K562 (cell line): ENCODE measurements at regions not wholly inside any gene's neighbourhood (a gene's known extent, or its start where the extent isn't known, plus 50 kb on each side); places are given as distances from the start of the nearest gene placed in this dataset.

ENCODE experiments used
- ATAC-seq: fragments of 200-7000 bp; cut with Tn5 transposase; 3 replicates; pipeline ENCODE4 v1.9.1; 2020; ENCODE audit warnings: moderate library complexity
- BruUV-seq: library from RNA; stranded (reverse); fragments of 400-500 nt; replicated peaks from 2 replicates; lab custom pipeline; 2021; lab: Mats Ljungman, UMichigan
- CTCF ChIA-PET: fragments of 300-600 bp; formaldehyde crosslinking; extraction: SDS; loops from one replicate; lab custom pipeline; 2021; ENCODE audit warnings: low intra/inter-chr PET ratio; lab: Yijun Ruan, JAX
- POLR2A ChIA-PET: fragments of 300-600, 350-650 bp; sonication (Branson Sonifier 250); formaldehyde crosslinking; extraction: SDS; loops from one replicate; lab custom pipeline; 2021; ENCODE audit warnings: antibody characterized with exemption, inconsistent platforms; lab: Yijun Ruan, JAX
- DNase-seq, 4 experiments: peaks; one replicate each; pipeline versions ENCODE4 v3.0.0 to v3.0.0-alpha.2; 2011 to 2018; ENCODE audit warnings: low spot score in 3 of 4, mixed read lengths in 3 of 4; ENCODE audit errors: extremely low read depth in 1 of 4
- FAIRE-seq: peaks from 2 replicates; lab custom pipeline; 2011; peaks lifted over from hg19 to GRCh38; lab: Jason Lieb, UNC
- H2AFZ ChIP-seq: 2 replicates; pipeline ENCODE4 v1.6.0; 2011; ENCODE audit warnings: low read depth, low read length, control low read depth, inconsistent platforms
- H3K27ac ChIP-seq: fragments of 200-600 bp; 3 replicates; pipeline ENCODE4 v1.8.0; 2011; ENCODE audit warnings: low read depth, mild to moderate bottlenecking, control low read depth, inconsistent platforms, low read length, moderate library complexity, mixed read lengths; ENCODE audit errors: extremely low read depth
- H3K27me3 ChIP-seq, 2 experiments: fragments of 300-600 bp in 1 of 2; 2 replicates in 1 of 2; 3 replicates in 1 of 2; pipeline versions ENCODE4 v1.6.0 to v1.8.0; 2011; ENCODE audit warnings: inconsistent platforms in 2 of 2, low read length in 2 of 2, mild to moderate bottlenecking in 1 of 2, mixed read lengths in 1 of 2, moderate library complexity in 1 of 2; ENCODE audit not compliant: control insufficient read depth in 2 of 2, insufficient read depth in 2 of 2
- H3K36me3 ChIP-seq: fragments of 300-600 bp; 3 replicates; pipeline ENCODE4 v1.8.0; 2011; ENCODE audit warnings: mild to moderate bottlenecking, low read length, inconsistent platforms; ENCODE audit not compliant: control insufficient read depth, insufficient read depth
- H3K4me1 ChIP-seq, 2 experiments: fragments of 200-600 bp in 1 of 2; replicated peaks in 1 of 2; 2 replicates in 1 of 2; 3 replicates in 1 of 2; pipeline versions ENCODE4 v1.5.1 to v1.8.0; 2011; ENCODE audit warnings: inconsistent platforms in 2 of 2, low read length in 2 of 2, mild to moderate bottlenecking in 1 of 2, mixed read lengths in 1 of 2, moderate library complexity in 1 of 2; ENCODE audit not compliant: control insufficient read depth in 2 of 2, insufficient read depth in 2 of 2
- H3K4me2 ChIP-seq: 2 replicates; pipeline ENCODE4 v1.6.1; 2011; ENCODE audit warnings: low read length, control low read depth, inconsistent platforms, mixed read lengths; ENCODE audit not compliant: insufficient read depth
- H3K4me3 ChIP-seq: fragments of 200-600 bp; sonication (generic), shearing (Covaris generic); 2 replicates; pipeline ENCODE4 v1.5.1; 2016; ENCODE audit warnings: control low read depth, inconsistent platforms
- H3K79me2 ChIP-seq: fragments of 200-600 bp; 3 replicates; pipeline ENCODE4 v1.8.0; 2011; ENCODE audit warnings: low read length, inconsistent platforms; ENCODE audit not compliant: control insufficient read depth, insufficient read depth
- H3K9ac ChIP-seq, 2 experiments: 2 replicates each; pipeline versions ENCODE4 v1.6.0 to v1.6.1; 2011; ENCODE audit warnings: low read depth in 2 of 2, low read length in 2 of 2, control low read depth in 1 of 2, inconsistent platforms in 1 of 2, mild to moderate bottlenecking in 1 of 2, mixed read lengths in 1 of 2; ENCODE audit not compliant: insufficient read depth in 1 of 2
- H3K9me1 ChIP-seq: one replicate; pipeline ENCODE4 v1.6.0; 2011; ENCODE audit warnings: inconsistent platforms, mild to moderate bottlenecking, low read length, moderate library complexity; ENCODE audit not compliant: control insufficient read depth, insufficient read depth
- H3K9me3 ChIP-seq: replicated peaks from 2 replicates; pipeline ENCODE4 v1.5.1; 2011; ENCODE audit warnings: low read depth, low read length, inconsistent platforms; ENCODE audit not compliant: control insufficient read depth, insufficient read depth
- H4K20me1 ChIP-seq: replicated peaks from 2 replicates; pipeline ENCODE4 v1.6.1; 2011; ENCODE audit warnings: low read length, inconsistent platforms, mixed read lengths; ENCODE audit not compliant: control insufficient read depth, insufficient read depth
- GABPA ChIP-seq: fragments of 200-800 bp; sonication (Bioruptor generic); conservative IDR thresholded peaks from 2 replicates; pipeline ENCODE4 v1.6.1; 2016; ENCODE audit warnings: low read depth, missing genetic modification characterization, missing compliant biosample characterization
- HCFC1 ChIP-seq: IDR thresholded peaks from 2 replicates; pipeline ENCODE4 v1.6.1; 2012; ENCODE audit warnings: low read depth, low read length, improper control_type of control experiment
- HDAC6 ChIP-seq: IDR thresholded peaks from 2 replicates; pipeline ENCODE4 v1.6.1; 2012; ENCODE audit warnings: low read depth, mild to moderate bottlenecking, control low read depth, inconsistent platforms, low read length, moderate library complexity
- LEF1 ChIP-seq: fragments of 450-650 bp; IDR thresholded peaks from 2 replicates; pipeline ENCODE4 v1.6.1; 2016; ENCODE audit warnings: mild to moderate bottlenecking
- ZBTB33 ChIP-seq: sonication (generic); formaldehyde crosslinking; IDR thresholded peaks from 2 replicates; pipeline ENCODE4 v1.8.1; 2023; ENCODE audit warnings: mild to moderate bottlenecking, missing genetic modification reagents
- ZNF253 ChIP-seq: fragments of 250-450 bp; sonication (Bioruptor Pico); conservative IDR thresholded peaks from 2 replicates; pipeline ENCODE4 v1.6.1; 2021; ENCODE audit warnings: mild to moderate bottlenecking
- ZNF764 ChIP-seq: fragments of 250-450 bp; sonication (Bioruptor Pico); IDR thresholded peaks from 2 replicates; pipeline ENCODE4 v1.4.0; 2020; ENCODE audit warnings: low read depth, mild to moderate bottlenecking, moderate library complexity
- WGBS: fragments of 100-300 bp; shearing (Covaris generic); methylation state at CpG from one replicate; pipeline ENCODE4 v1.1.6; 2016; ENCODE audit warnings: low coverage, mixed read lengths; ENCODE audit not compliant: insufficient coverage; ENCODE audit errors: missing lambda C conversion rate; 5-methylcytosine and 5-hydroxymethylcytosine counted together
- in situ Hi-C: fragments of 300-500 bp; cut with MboI; formaldehyde crosslinking; loops from 4 replicates; pipeline ENCODE4 v1.15.0; 2018; ENCODE audit warnings: inconsistent platforms, mixed read lengths
- intact Hi-C: fragments of 100-400 bp; cut with micrococcal nuclease; formaldehyde crosslinking; loops from 2 replicates; pipeline ENCODE4 v1.14.2; 2022

DNA sequence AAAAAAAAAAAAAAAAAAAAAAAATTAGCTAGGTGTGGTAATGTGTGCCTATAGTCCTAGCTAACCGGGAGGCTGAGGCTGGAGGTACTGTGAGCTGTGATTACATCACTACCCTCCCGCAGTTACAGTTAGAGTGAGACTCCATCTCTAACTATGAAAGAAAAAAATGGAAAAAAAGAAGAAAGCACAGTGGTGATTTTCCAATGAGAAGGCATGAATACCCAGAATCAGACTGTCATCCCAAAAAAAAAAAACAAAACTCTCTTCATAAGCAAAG, 269.9 kb upstream of the MKLN1 start:
- Histone ChIP-seq H3K4me2 (no peak overlapping the region), H3K9me1 (no peaks in the 10 kb centered on the region), H3K9me3 (no peaks in the 10 kb centered on the region), H3K36me3 (no peaks in the 10 kb centered on the region), H2AFZ (no peak overlapping the region)
- POLR2A ChIA-PET: no interaction called here
- FAIRE-seq: no peak
- intact Hi-C loops: no loop called here
- TF ChIP-seq HCFC1: no peak
- no peak for TF ChIP-seq LEF1
- TF ChIP-seq ZBTB33 (CRISPR knock-in tag): no peak
- TF ChIP-seq GABPA (tag): peak; percentile 7; the same call in 1 of the 2 replicates
- TF ChIP-seq ZNF253 (CRISPR knock-in tag): no peak
- no peak for TF ChIP-seq ZNF764 (CRISPR knock-in tag)
- no peak for TF ChIP-seq HDAC6
- TF ChIP-seq, all 486 proteins: peak for 1
- in situ Hi-C loops: no loop called here
- WGBS: 0% methylated on average over 2 of the region's 2 CpGs
- no TSS peak for BruUV-seq
- DNase-seq (no peak), ATAC-seq (peak; percentile 71)
- no peaks in the 10 kb centered on the region for H3K27me3 ChIP-seq
- H3K4me3 ChIP-seq: no peak overlapping the region
- H4K20me1 ChIP-seq: no peaks in the 10 kb centered on the region
- CTCF ChIA-PET: interaction anchor here (0.6 to 0.7 kb wide), 2 partner anchors 401 to 1951 kb away, joined by 3 to 4 read pairs; no protein-coding TSS in a partner anchor
- H3K27ac ChIP-seq: no peak overlapping the region
- no peaks in the 10 kb centered on the region for H3K79me2 ChIP-seq
- H3K4me1 ChIP-seq: peaks cover 0 to 5% of the 10 kb centered on the region in 2 experiments; a peak in 1 of 5 replicates
- H3K9ac ChIP-seq: no peak overlapping the region
